CD14-positive monocyte (primary cell): ENCODE measurements at regions not wholly inside any gene's neighbourhood (a gene's known extent, or its start where the extent isn't known, plus 50 kb on each side); places are given as distances from the start of the nearest gene placed in this dataset.

Experiments used
- DNase-seq, 3 donors: peaks; one replicate each; pipeline ENCODE4 v3.0.0-alpha.2; 2011 to 2022
- H2AFZ ChIP-seq: 2 replicates; pipeline ENCODE4 v1.6.0; 2012; ENCODE audit warnings: mild to moderate bottlenecking, low read depth, low read length, inconsistent platforms; ENCODE audit not compliant: insufficient read depth, poor library complexity, severe bottlenecking
- H3K27ac ChIP-seq, 2 donors: 1 replicate in 1 of 2; 2 replicates in 1 of 2; pipeline ENCODE4 v1.5.1; 2012 to 2013; ENCODE audit warnings: low read length in 2 of 2, control low read depth in 1 of 2, inconsistent platforms in 1 of 2, low read depth in 1 of 2, mild to moderate bottlenecking in 1 of 2
- H3K27me3 ChIP-seq, 2 donors: one replicate each; pipeline versions ENCODE4 v1.6.0 to v1.6.1; 2011 to 2013; ENCODE audit warnings: low read length in 2 of 2; ENCODE audit not compliant: control insufficient read depth in 2 of 2, insufficient read depth in 2 of 2
- H3K36me3 ChIP-seq, 2 donors: replicated peaks in 1 of 2; 1 replicate in 1 of 2; 2 replicates in 1 of 2; pipeline versions ENCODE4 v1.5.1 to v1.6.1; 2012 to 2013; ENCODE audit warnings: low read length in 2 of 2, control low read depth in 1 of 2, inconsistent platforms in 1 of 2, mild to moderate bottlenecking in 1 of 2; ENCODE audit not compliant: insufficient read depth in 2 of 2, control insufficient read depth in 1 of 2
- H3K4me1 ChIP-seq, 2 donors: 1 replicate in 1 of 2; 2 replicates in 1 of 2; pipeline versions ENCODE4 v1.5.1 to v1.6.1; 2012 to 2013; ENCODE audit warnings: low read length in 2 of 2, control low read depth in 1 of 2, inconsistent platforms in 1 of 2, mild to moderate bottlenecking in 1 of 2, moderate library complexity in 1 of 2; ENCODE audit not compliant: insufficient read depth in 2 of 2, control insufficient read depth in 1 of 2
- H3K4me2 ChIP-seq: replicated peaks from 2 replicates; pipeline ENCODE3; 2012; ENCODE audit warnings: low read length, moderate library complexity, mild to moderate bottlenecking; ENCODE audit not compliant: poor library complexity, severe bottlenecking; ENCODE audit errors: extremely low read depth
- H3K4me3 ChIP-seq, 3 experiments: fragments of 200-600 bp in 1 of 3; sonication (generic) in 1 of 3; replicated peaks in 1 of 3; 1 replicate in 2 of 3; 2 replicates in 1 of 3; pipeline ENCODE4 v1.5.1; 2011 to 2013; ENCODE audit warnings: low read length in 3 of 3, mild to moderate bottlenecking in 3 of 3, control low read depth in 2 of 3, low read depth in 2 of 3, inconsistent platforms in 1 of 3, moderate library complexity in 1 of 3
- H3K79me2 ChIP-seq: 2 replicates; pipeline ENCODE4 v1.6.0; 2012; ENCODE audit warnings: mild to moderate bottlenecking, control low read depth, inconsistent platforms, low read length, moderate library complexity; ENCODE audit not compliant: insufficient read depth
- H3K9ac ChIP-seq: 2 replicates; pipeline ENCODE4 v1.6.0; 2017; ENCODE audit warnings: low read length, mild to moderate bottlenecking; ENCODE audit not compliant: insufficient read depth, poor library complexity, severe bottlenecking
- H3K9me3 ChIP-seq, 2 donors: replicated peaks in 1 of 2; 1 replicate in 1 of 2; 2 replicates in 1 of 2; pipeline versions ENCODE4 v1.5.1 to v1.6.1; 2012 to 2013; ENCODE audit warnings: low read length in 2 of 2, control low read depth in 1 of 2; ENCODE audit not compliant: control insufficient read depth in 1 of 2, insufficient read depth in 1 of 2
- H4K20me1 ChIP-seq: 2 replicates; pipeline ENCODE4 v1.6.0; 2012; ENCODE audit warnings: mild to moderate bottlenecking, low read length, control low read depth, moderate library complexity; ENCODE audit not compliant: insufficient read depth
- H3K27ac Mint-ChIP-seq, 7 donors: one replicate each; pipeline ENCODE4 v1.8.0; 2020; ENCODE audit warnings: mild to moderate bottlenecking in 7 of 7, mixed read lengths in 7 of 7, moderate library complexity in 6 of 7, inconsistent platforms in 2 of 7
- H3K27me3 Mint-ChIP-seq, 3 donors: one replicate each; pipeline ENCODE4 v1.8.0; 2021 to 2022; ENCODE audit warnings: low read depth in 3 of 3, mild to moderate bottlenecking in 3 of 3, mixed read lengths in 3 of 3, moderate library complexity in 3 of 3, inconsistent platforms in 1 of 3
- H3K36me3 Mint-ChIP-seq, 2 donors: one replicate each; pipeline ENCODE4 v1.8.0; 2020; ENCODE audit warnings: mixed read lengths in 2 of 2, inconsistent platforms in 1 of 2, mild to moderate bottlenecking in 1 of 2
- H3K4me1 Mint-ChIP-seq: one replicate; pipeline ENCODE4 v1.8.0; 2020; ENCODE audit warnings: mild to moderate bottlenecking, mixed read lengths
- H3K4me3 Mint-ChIP-seq, 2 donors: one replicate each; pipeline ENCODE4 v1.8.0; 2020; ENCODE audit warnings: mild to moderate bottlenecking in 2 of 2, mixed read lengths in 2 of 2, moderate library complexity in 1 of 2
- H3K9me3 Mint-ChIP-seq, 7 donors: one replicate each; pipeline ENCODE4 v1.8.0; 2020 to 2022; ENCODE audit warnings: mixed read lengths in 7 of 7, mild to moderate bottlenecking in 6 of 7, moderate library complexity in 6 of 7, inconsistent platforms in 2 of 7
- CTCF ChIP-seq: fragments of 200-600 bp; IDR thresholded peaks from one replicate; pipeline ENCODE4 v1.8.0; 2022; ENCODE audit warnings: antibody characterized with exemption, mild to moderate bottlenecking
- WGBS: methylation state at CpG from one replicate; pipeline ENCODE4 v1.1.5; 2013; ENCODE audit warnings: missing lambda C conversion rate; ENCODE audit not compliant: insufficient coverage; 5-methylcytosine and 5-hydroxymethylcytosine counted together
- intact Hi-C, 2 donors: fragments of 100-400 bp; cut with micrococcal nuclease; formaldehyde crosslinking; loops; one replicate each; pipeline versions ENCODE4 v1.15.0 to v1.15.1; 2023

- DNase-seq, result no peak
- no peak overlapping the region for H3K4me2 ChIP-seq
- no peaks in the 10 kb centered on the region for H3K36me3 ChIP-seq
- no peak overlapping the region for H3K27ac ChIP-seq
- no peak overlapping the region for H2AFZ ChIP-seq
- no peaks in the 10 kb centered on the region for H3K4me1 ChIP-seq
- H3K9me3 ChIP-seq, result peaks cover 17 to 18% of the 10 kb centered on the region in 2 donors
- Mint-ChIP-seq H3K36me3 (no peaks in the 10 kb centered on the region), H3K4me3 (no peak overlapping the region), H3K9me3 (peaks cover 18 to 32% (median 24%) of the 10 kb centered on the region in 7 donors), H3K4me1 (no peaks in the 10 kb centered on the region), H3K27ac (no peak overlapping the region), H3K27me3 (peaks cover 0 to 2% (median 0%) of the 10 kb centered on the region in 3 donors)
- H3K9ac ChIP-seq, result no peak overlapping the region
- WGBS, result no CpG with 5 or more reads among the region's 1 CpG
- H3K79me2 ChIP-seq, result no peaks in the 10 kb centered on the region
- H4K20me1 ChIP-seq, result no peaks in the 10 kb centered on the region
- intact Hi-C loops, result no loop called here
- no peak overlapping the region for H3K4me3 ChIP-seq
- no peaks in the 10 kb centered on the region for H3K27me3 ChIP-seq
- no peak for TF ChIP-seq CTCF
These were observed 547.2 kb downstream of the UQCRFS1 start for GRCh38 chr19:28665748-28666147.

- Histone ChIP-seq H3K9me3 (peaks cover 8 to 26% of the 10 kb centered on the region in 2 donors), H3K27ac (no peak overlapping the region), H3K4me1 (no peaks in the 10 kb centered on the region), H3K79me2 (no peaks in the 10 kb centered on the region), H4K20me1 (no peaks in the 10 kb centered on the region), H3K36me3 (no peaks in the 10 kb centered on the region), H3K4me3 (no peak overlapping the region), H3K4me2 (no peak overlapping the region), H3K9ac (no peak overlapping the region), H2AFZ (no peak overlapping the region), H3K27me3 (no peaks in the 10 kb centered on the region)
- Mint-ChIP-seq H3K4me1 (peaks cover 3% of the 10 kb centered on the region), H3K9me3 (peaks cover 7 to 30% (median 17%) of the 10 kb centered on the region in 7 donors), H3K36me3 (no peaks in the 10 kb centered on the region), H3K27ac (no peak overlapping the region), H3K27me3 (peaks cover 0 to 2% (median 0%) of the 10 kb centered on the region in 3 donors), H3K4me3 (no peak overlapping the region)
- TF ChIP-seq CTCF, result no peak
- intact Hi-C loops, result no loop called here
- no peak for DNase-seq
- WGBS, result no CpG with 5 or more reads among the region's 2 CpGs
These were observed 556.3 kb downstream of the UQCRFS1 start for GRCh38 chr19:28656644-28657043.
